ACC112 (cell line): ENCODE measurements at regions not wholly inside any gene's neighbourhood (a gene's known extent, or its start where the extent isn't known, plus 50 kb on each side); places are given as distances from the start of the nearest gene placed in this dataset.
"Not testable (repeated sequence)": the region's sequence is repeated elsewhere in the genome, so short reads cannot be mapped to it uniquely, and the experiment has no call there.

Experiments
- H2AFZ ChIP-seq: fragments of 200-600 bp; sonication (generic); one replicate; pipeline ENCODE4 v1.6.0; 2017; ENCODE audit warnings: antibody characterized with exemption, low read length; ENCODE audit not compliant: unreplicated experiment
- H3K27ac ChIP-seq: fragments of 200-600 bp; sonication (generic); 2 replicates; pipeline ENCODE4 v1.5.1; 2014; ENCODE audit warnings: low read depth, mild to moderate bottlenecking, antibody characterized with exemption, low read length, moderate library complexity
- H3K27me3 ChIP-seq: fragments of 200-600 bp; sonication (generic); 2 replicates; pipeline ENCODE4 v1.6.1; 2014; ENCODE audit warnings: mild to moderate bottlenecking, antibody characterized with exemption, low read length, moderate library complexity, mixed read lengths; ENCODE audit not compliant: insufficient read depth
- H3K36me3 ChIP-seq: fragments of 200-600 bp; sonication (generic); 2 replicates; pipeline ENCODE4 v1.6.1; 2016; ENCODE audit warnings: mild to moderate bottlenecking, antibody characterized with exemption, low read length, moderate library complexity, mixed read lengths; ENCODE audit not compliant: insufficient read depth
- H3K4me1 ChIP-seq: fragments of 200-600 bp; sonication (generic); one replicate; pipeline ENCODE4 v1.6.1; 2016; ENCODE audit warnings: low read length, mixed read lengths; ENCODE audit not compliant: insufficient read depth, unreplicated experiment, control insufficient read depth
- H3K4me3 ChIP-seq: fragments of 200-600 bp; sonication (generic); 2 replicates; pipeline ENCODE4 v1.5.1; 2014; ENCODE audit warnings: mild to moderate bottlenecking, low read depth, low read length
- H3K79me2 ChIP-seq: fragments of 200-600 bp; sonication (generic); one replicate; pipeline ENCODE4 v1.6.0; 2016; ENCODE audit warnings: low read length; ENCODE audit not compliant: control insufficient read depth, unreplicated experiment, insufficient read depth

DNA sequence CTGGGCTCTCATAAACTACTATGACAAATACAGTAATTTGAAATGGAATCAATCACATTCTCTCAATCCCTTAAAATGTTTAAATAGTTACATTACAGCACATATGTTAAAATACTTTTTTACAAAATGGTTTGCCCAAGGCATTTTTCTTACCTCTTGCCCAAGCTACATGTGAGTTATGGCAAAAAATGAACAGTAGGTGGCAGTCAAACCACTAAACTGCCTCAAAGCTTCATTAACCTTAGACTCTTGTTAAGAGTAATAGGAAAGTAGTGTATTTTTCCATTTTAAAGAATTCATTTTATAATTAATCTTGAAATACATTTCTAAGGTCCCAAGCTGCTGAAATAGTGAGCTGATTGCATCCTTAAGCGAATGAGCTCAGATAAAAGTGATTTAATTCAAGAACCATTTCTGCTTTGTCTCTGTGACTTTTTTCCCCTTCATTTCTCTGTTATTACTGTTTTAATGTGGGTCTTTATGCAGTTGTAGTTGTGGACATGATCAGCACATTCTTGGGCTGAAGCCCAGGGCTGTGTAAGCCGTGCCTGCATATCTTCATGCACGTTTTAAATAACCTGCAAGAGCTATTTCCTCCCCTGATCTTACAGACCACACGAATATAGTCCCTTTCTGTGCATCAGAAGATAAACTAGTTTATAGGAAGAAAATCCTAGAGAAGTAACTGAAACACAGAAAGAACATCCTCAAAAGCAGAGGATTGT, 311.8 kb downstream of the LNPK start:
- H3K36me3 ChIP-seq: no peaks in the 10 kb centered on the region
- H3K27me3 ChIP-seq: peaks cover 53% of the 10 kb centered on the region
- no peak overlapping the region for H3K27ac ChIP-seq
- H3K79me2 ChIP-seq: no peaks in the 10 kb centered on the region
- H2AFZ ChIP-seq: no peak overlapping the region
- H3K4me3 ChIP-seq: no peak overlapping the region
- no peaks in the 10 kb centered on the region for H3K4me1 ChIP-seq

DNA sequence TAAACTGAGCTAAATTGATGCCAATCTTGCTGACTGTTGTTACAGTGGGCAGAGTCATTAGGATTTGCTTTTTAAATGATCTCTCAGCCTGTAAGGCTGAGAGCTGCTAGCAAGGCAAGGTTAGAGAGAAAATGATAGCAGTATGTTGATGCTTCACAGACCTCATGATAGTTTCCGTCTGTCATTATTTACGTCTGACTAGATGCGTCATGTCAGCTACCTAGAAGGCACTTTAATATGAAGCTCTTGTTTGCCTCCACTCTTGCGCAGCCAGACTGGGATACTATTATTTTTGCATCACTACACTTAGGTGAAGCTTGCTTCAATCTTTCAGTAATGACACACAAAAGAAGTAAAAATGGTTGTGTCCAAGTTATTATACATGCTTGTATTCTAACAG, 313.8 kb downstream of the LNPK start:
- H2AFZ ChIP-seq: no peak overlapping the region
- H3K27ac ChIP-seq: no peak overlapping the region
- no peaks in the 10 kb centered on the region for H3K4me1 ChIP-seq
- peaks cover 67% of the 10 kb centered on the region for H3K27me3 ChIP-seq
- no peak overlapping the region for H3K4me3 ChIP-seq
- no peaks in the 10 kb centered on the region for H3K79me2 ChIP-seq
- H3K36me3 ChIP-seq: no peaks in the 10 kb centered on the region

DNA sequence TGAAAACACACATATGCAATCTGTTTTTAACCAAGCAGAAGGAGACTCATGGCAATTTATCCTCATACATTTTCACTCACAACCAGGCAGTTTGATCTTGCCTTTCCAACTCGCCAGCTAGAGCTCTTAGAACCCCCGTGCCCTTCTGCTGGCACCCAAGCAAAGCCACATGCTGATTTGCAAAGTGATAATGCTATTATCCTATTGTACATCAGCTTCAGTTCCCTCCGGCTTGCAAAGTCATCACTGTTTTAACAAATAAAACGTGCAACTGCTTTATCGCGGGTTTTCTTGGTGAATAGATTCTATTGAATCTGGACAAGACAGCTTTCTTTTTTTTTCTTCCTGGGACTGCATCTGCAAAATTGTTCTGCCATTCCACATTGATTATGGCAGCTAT, 314.6 kb downstream of the LNPK start:
- no peak overlapping the region for H3K4me3 ChIP-seq
- no peak overlapping the region for H2AFZ ChIP-seq
- no peaks in the 10 kb centered on the region for H3K36me3 ChIP-seq
- no peaks in the 10 kb centered on the region for H3K4me1 ChIP-seq
- H3K27ac ChIP-seq: no peak overlapping the region
- H3K79me2 ChIP-seq: no peaks in the 10 kb centered on the region
- H3K27me3 ChIP-seq: peaks cover 69% of the 10 kb centered on the region

DNA sequence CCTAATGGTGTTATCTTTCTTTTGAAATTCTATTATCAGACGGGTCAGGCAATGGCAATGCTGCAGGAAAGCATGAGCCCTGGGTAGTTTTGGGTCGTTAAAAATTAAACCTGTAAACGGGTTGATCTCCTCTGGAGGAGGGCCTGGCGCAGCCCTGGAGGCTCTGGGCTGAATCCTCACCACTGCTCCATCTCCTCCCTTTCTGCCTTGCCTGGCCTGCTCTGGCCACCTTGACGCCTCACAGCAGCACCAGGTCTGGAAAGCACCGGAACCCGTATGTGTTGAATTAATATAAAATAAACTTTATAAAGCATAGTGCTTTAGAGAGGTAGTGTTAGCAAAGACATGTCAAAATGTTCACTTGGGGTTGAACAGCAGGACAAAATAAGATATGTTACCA, 316.1 kb downstream of the LNPK start:
- peaks cover 67% of the 10 kb centered on the region for H3K27me3 ChIP-seq
- H3K4me3 ChIP-seq: no peak overlapping the region
- H3K27ac ChIP-seq: no peak overlapping the region
- H3K79me2 ChIP-seq: no peaks in the 10 kb centered on the region
- H3K36me3 ChIP-seq: no peaks in the 10 kb centered on the region
- no peaks in the 10 kb centered on the region for H3K4me1 ChIP-seq
- no peak overlapping the region for H2AFZ ChIP-seq

DNA sequence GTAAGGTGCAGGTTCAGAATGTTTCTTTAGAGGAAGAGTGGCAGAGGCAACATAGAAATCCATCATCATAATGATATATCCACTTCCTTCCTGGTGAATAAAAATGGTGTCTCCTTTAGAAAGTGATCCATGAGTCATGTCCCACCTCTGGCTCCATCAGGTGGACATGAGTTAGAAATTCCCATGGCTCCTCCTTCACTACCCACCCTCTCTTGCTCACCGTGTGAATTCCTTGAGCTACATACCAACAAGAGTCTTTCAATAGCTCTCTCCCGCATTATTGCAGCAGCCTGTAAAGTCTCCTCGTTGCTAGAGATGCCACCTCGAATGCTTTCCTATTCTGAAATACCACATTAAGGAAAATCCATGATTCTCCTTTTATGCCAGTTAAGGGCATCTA, 317.6 kb downstream of the LNPK start:
- H3K36me3 ChIP-seq: no peaks in the 10 kb centered on the region
- H3K27me3 ChIP-seq: peaks cover 60% of the 10 kb centered on the region
- no peaks in the 10 kb centered on the region for H3K79me2 ChIP-seq
- no peak overlapping the region for H2AFZ ChIP-seq
- no peaks in the 10 kb centered on the region for H3K4me1 ChIP-seq
- H3K4me3 ChIP-seq: no peak overlapping the region
- no peak overlapping the region for H3K27ac ChIP-seq

DNA sequence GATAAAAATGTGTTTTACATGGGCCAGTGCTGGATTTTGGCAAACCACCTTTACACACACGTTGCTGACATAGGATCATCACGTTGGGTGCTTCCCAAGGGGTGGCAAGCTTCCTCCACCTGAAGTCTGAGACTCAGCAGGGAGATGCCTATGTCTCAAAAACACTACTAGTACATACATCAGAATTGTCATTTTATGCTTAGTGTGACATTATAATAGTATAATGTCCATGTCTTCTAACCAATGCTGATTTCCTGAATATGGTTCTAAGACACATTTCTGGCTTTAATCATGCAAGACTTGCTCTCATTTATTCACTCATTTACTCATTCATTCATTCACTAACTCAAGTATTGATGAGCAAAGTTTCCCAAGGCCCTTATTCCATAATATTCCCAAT, 322.3 kb downstream of the LNPK start:
- H3K79me2 ChIP-seq: no peaks in the 10 kb centered on the region

DNA sequence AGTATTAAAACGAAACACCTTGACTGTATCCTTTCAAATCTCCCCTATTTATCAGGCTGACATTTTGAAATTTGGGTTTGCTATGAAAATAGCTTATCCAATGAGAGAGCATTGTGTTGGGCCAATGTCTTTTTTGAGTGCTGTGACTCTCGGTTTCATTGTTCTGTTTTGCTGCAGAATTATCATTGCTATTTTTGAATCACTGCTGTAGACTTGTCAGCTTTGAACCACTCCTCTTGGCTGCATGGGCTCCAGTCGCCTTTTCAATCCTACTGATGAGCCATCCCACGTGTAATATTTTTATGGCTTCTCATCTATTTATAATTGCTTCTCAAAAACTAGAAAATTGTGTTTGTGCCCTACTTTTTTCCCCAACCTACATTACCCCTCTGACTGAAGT, 322.8 kb downstream of the LNPK start:
- peaks cover 12% of the 10 kb centered on the region; the same call in 1 of the 2 replicates for H3K27me3 ChIP-seq
- H3K4me1 ChIP-seq: no peaks in the 10 kb centered on the region
- no peaks in the 10 kb centered on the region for H3K36me3 ChIP-seq
- no peak overlapping the region for H2AFZ ChIP-seq
- no peaks in the 10 kb centered on the region for H3K79me2 ChIP-seq
- H3K27ac ChIP-seq: no peak overlapping the region
- H3K4me3 ChIP-seq: no peak overlapping the region

More for the DNA sequence above, 322.3 kb downstream of the LNPK start:
- H3K4me3 ChIP-seq: no peak overlapping the region
- H3K27ac ChIP-seq: no peak overlapping the region
- H3K27me3 ChIP-seq: peaks cover 16% of the 10 kb centered on the region; the same call in 1 of the 2 replicates
- H2AFZ ChIP-seq: no peak overlapping the region
- no peaks in the 10 kb centered on the region for H3K36me3 ChIP-seq
- no peaks in the 10 kb centered on the region for H3K4me1 ChIP-seq

DNA sequence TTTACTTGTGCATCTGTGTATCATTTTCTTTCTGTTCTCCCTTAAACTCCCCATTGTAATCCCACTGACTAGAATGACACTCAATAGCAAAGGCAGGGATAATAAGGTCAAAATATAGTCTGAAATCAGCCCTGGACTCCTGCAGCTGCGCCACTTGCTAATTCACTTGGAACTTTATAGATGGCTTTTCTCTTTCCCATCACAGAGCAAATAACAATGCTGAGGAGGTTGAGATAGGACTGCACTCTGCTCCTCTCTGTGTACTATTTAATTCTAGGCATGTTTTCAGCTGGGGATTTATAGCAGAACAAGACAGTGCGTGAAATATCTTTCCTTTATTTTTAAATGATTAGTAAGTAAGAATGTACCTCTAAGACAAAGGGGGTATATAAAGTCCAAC, 324.2 kb downstream of the LNPK start:
- no peak overlapping the region for H3K4me3 ChIP-seq
- H2AFZ ChIP-seq: no peak overlapping the region
- no peaks in the 10 kb centered on the region for H3K36me3 ChIP-seq
- no peaks in the 10 kb centered on the region; the same call in 1 of the 2 replicates for H3K27me3 ChIP-seq
- H3K27ac ChIP-seq: no peak overlapping the region
- no peaks in the 10 kb centered on the region for H3K79me2 ChIP-seq
- H3K4me1 ChIP-seq: no peaks in the 10 kb centered on the region

DNA sequence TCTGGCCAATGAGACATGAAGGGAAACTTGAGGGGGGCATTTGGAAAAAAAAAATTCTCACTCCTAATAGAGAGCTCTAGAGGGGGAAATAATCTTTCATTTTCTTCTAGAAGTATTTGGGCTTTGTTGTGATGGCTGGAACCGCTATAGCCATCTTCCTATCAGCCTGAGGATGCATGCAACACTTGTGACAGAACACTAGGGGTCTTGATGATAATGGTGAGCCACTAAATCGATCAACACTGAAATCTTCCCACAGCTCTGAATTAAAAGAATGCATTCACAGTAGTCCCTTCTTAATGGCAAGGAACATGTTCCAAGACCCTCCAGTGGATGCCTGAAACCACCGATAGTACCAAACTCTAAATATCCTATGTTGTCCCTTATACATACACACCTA, 325.3 kb downstream of the LNPK start:
- Histone ChIP-seq H3K79me2 (no peaks in the 10 kb centered on the region), H2AFZ (no peak overlapping the region), H3K27ac (no peak overlapping the region), H3K4me1 (no peaks in the 10 kb centered on the region), H3K27me3 (no peaks in the 10 kb centered on the region), H3K36me3 (no peaks in the 10 kb centered on the region), H3K4me3 (no peak overlapping the region)

DNA sequence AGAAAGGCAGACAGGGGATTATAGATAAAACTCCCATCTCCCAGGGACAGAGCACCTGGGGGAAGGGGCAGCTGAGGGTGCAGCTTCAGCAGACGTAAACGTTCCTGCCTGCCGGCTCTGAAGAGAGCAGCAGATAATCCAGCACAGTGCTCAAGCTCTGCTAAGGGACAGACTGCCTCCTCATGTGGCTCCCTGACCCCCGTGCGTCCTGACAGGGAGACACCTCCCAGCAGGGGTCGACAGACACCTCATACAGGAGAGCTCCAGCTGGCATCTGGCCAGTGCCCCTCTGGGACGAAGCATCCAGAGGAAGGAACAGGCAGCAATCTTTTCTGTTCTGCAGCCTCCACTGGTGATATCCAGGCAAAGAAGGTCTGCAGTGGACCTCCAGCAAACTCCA, 333.3 kb downstream of the LNPK start:
- H3K79me2 ChIP-seq, H3K27me3 ChIP-seq, H3K36me3 ChIP-seq, H3K4me3 ChIP-seq, H3K27ac ChIP-seq, H3K4me1 ChIP-seq, H2AFZ ChIP-seq: not testable (repeated sequence)

DNA sequence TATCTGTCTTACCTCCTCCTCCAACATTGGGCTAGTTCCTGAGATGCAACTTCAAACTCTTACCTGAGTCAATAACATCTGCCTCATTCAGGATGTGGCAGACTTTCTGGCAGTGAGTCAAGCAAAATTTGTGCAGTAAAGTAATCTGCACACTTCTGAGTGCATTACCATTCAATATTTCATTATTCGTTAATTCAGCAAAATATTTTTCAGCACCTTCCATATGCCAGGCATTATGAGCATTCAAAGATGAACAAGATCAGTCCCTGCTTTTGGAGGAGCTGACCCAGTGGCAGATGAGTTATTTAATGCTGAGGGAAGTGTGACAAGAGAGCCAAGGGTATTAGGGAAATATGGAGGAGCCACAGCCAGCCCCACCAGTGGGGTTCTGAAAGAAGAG, 339.7 kb downstream of the LNPK start:
- Histone ChIP-seq H3K4me3 (no peak overlapping the region), H3K36me3 (no peaks in the 10 kb centered on the region), H3K27ac (no peak overlapping the region), H3K79me2 (no peaks in the 10 kb centered on the region), H3K27me3 (peaks cover 3% of the 10 kb centered on the region; the same call in 1 of the 2 replicates), H2AFZ (no peak overlapping the region), H3K4me1 (no peaks in the 10 kb centered on the region)
